ENCODE measurements at regions not wholly inside any gene's neighbourhood (a gene's known extent, or its start where the extent isn't known, plus 50 kb on each side); places are given as distances from the start of the nearest gene placed in this dataset.

DNA sequence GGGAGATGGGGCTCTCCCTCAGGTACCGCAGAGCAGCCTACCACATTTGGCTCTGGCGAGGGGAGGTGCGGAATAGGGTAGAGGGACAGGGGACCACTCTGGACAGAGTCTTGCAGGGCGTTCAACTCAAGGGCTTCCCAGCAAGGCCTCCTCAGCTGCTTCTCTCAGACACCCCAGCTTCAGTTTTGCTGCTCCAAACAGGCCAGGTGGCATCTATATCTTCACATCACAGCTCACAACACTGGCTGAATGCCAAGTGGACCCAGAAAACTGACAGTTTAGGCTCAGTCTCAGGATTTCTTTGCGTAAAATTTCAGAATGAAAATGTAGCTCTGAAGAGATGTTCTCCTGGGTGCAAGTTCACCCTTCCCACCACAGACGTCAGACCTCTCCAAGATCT, 592.6 kb upstream of the ADAMTS16 start:
- TF ChIP-seq, protein P1, sequence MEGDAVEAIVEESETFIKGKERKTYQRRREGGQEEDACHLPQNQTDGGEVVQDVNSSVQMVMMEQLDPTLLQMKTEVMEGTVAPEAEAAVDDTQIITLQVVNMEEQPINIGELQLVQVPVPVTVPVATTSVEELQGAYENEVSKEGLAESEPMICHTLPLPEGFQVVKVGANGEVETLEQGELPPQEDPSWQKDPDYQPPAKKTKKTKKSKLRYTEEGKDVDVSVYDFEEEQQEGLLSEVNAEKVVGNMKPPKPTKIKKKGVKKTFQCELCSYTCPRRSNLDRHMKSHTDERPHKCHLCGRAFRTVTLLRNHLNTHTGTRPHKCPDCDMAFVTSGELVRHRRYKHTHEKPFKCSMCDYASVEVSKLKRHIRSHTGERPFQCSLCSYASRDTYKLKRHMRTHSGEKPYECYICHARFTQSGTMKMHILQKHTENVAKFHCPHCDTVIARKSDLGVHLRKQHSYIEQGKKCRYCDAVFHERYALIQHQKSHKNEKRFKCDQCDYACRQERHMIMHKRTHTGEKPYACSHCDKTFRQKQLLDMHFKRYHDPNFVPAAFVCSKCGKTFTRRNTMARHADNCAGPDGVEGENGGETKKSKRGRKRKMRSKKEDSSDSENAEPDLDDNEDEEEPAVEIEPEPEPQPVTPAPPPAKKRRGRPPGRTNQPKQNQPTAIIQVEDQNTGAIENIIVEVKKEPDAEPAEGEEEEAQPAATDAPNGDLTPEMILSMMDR (IDR thresholded peaks at IDR 0.05), result no peak
- TF ChIP-seq POLR2A (IDR thresholded peaks at IDR 0.05), result no peak

Measured in Peyer's patch (tissue), 4 donors.